ENCODE measurements at regions not wholly inside any gene's neighbourhood (a gene's known extent, or its start where the extent isn't known, plus 50 kb on each side); places are given as distances from the start of the nearest gene placed in this dataset.

DNA sequence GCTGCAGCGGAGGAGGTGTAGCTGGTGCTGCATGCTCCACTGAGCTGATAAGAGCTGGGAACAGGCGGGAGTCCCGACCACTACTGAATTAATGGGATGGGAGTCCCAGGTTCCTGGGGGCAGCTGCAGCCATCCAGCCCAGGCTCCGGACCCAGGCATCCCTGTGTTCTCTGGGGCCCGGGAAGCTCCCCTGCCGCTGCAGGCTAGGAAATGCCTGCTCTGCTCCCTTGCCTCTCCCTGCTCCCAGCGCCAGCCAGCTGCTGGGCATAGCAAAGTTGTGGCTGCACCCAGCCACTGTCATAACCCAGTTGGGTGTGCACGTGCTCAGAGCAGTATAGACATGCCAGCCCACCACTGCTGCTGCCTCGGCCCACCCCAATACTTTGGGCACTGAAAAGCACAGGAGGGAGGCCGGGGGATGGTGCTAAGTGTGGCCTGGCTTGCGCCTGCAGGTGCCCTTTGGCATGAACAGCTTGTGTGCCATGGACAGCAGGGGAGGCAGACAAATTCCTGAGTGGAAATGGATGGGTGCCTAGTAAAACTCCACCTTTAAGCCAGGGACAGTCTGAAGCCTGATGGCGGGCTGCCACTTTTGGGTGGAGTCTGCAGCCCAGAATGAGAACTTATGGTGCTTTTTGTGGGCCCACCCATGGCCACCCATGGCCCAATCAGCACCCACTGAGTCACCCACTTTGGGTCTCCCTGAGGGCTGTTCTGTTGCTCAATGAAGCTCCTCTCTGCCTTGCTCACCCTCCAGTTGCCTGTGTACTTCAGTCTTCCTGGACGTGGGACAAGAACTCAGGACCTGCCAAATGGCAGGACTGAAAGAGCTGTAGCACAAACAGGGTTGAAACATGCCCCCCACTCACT, 219.3 kb upstream of the TMEFF2 start:
- TF ChIP-seq, protein P1, sequence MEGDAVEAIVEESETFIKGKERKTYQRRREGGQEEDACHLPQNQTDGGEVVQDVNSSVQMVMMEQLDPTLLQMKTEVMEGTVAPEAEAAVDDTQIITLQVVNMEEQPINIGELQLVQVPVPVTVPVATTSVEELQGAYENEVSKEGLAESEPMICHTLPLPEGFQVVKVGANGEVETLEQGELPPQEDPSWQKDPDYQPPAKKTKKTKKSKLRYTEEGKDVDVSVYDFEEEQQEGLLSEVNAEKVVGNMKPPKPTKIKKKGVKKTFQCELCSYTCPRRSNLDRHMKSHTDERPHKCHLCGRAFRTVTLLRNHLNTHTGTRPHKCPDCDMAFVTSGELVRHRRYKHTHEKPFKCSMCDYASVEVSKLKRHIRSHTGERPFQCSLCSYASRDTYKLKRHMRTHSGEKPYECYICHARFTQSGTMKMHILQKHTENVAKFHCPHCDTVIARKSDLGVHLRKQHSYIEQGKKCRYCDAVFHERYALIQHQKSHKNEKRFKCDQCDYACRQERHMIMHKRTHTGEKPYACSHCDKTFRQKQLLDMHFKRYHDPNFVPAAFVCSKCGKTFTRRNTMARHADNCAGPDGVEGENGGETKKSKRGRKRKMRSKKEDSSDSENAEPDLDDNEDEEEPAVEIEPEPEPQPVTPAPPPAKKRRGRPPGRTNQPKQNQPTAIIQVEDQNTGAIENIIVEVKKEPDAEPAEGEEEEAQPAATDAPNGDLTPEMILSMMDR (conservative IDR thresholded peaks at IDR 0.05) = no peak
- TF ChIP-seq EZH2 (IDR thresholded peaks at IDR 0.05; ENCODE audit: low read depth) = no peak

Data from PC-9 (cell line).